K562 (cell line): ENCODE measurements at regions not wholly inside any gene's neighbourhood (a gene's known extent, or its start where the extent isn't known, plus 50 kb on each side); places are given as distances from the start of the nearest gene placed in this dataset.
A peak's percentile ranks its signal among the peaks of the same experiment; 100 is the strongest.

ENCODE experiments used
- ATAC-seq: fragments of 200-7000 bp; cut with Tn5 transposase; 3 replicates; pipeline ENCODE4 v1.9.1; 2020; ENCODE audit warnings: moderate library complexity
- BruUV-seq: library from RNA; stranded (reverse); fragments of 400-500 nt; replicated peaks from 2 replicates; lab custom pipeline; 2021; lab: Mats Ljungman, UMichigan
- CTCF ChIA-PET: fragments of 300-600 bp; formaldehyde crosslinking; extraction: SDS; loops from one replicate; lab custom pipeline; 2021; ENCODE audit warnings: low intra/inter-chr PET ratio; lab: Yijun Ruan, JAX
- POLR2A ChIA-PET: fragments of 300-600, 350-650 bp; sonication (Branson Sonifier 250); formaldehyde crosslinking; extraction: SDS; loops from one replicate; lab custom pipeline; 2021; ENCODE audit warnings: antibody characterized with exemption, inconsistent platforms; lab: Yijun Ruan, JAX
- DNase-seq, 4 experiments: peaks; one replicate each; pipeline versions ENCODE4 v3.0.0 to v3.0.0-alpha.2; 2011 to 2018; ENCODE audit warnings: low spot score in 3 of 4, mixed read lengths in 3 of 4; ENCODE audit errors: extremely low read depth in 1 of 4
- FAIRE-seq: peaks from 2 replicates; lab custom pipeline; 2011; peaks lifted over from hg19 to GRCh38; lab: Jason Lieb, UNC
- H2AFZ ChIP-seq: 2 replicates; pipeline ENCODE4 v1.6.0; 2011; ENCODE audit warnings: low read depth, low read length, control low read depth, inconsistent platforms
- H3K27ac ChIP-seq: fragments of 200-600 bp; 3 replicates; pipeline ENCODE4 v1.8.0; 2011; ENCODE audit warnings: low read depth, mild to moderate bottlenecking, control low read depth, inconsistent platforms, low read length, moderate library complexity, mixed read lengths; ENCODE audit errors: extremely low read depth
- H3K27me3 ChIP-seq, 2 experiments: fragments of 300-600 bp in 1 of 2; 2 replicates in 1 of 2; 3 replicates in 1 of 2; pipeline versions ENCODE4 v1.6.0 to v1.8.0; 2011; ENCODE audit warnings: inconsistent platforms in 2 of 2, low read length in 2 of 2, mild to moderate bottlenecking in 1 of 2, mixed read lengths in 1 of 2, moderate library complexity in 1 of 2; ENCODE audit not compliant: control insufficient read depth in 2 of 2, insufficient read depth in 2 of 2
- H3K36me3 ChIP-seq: fragments of 300-600 bp; 3 replicates; pipeline ENCODE4 v1.8.0; 2011; ENCODE audit warnings: mild to moderate bottlenecking, low read length, inconsistent platforms; ENCODE audit not compliant: control insufficient read depth, insufficient read depth
- H3K4me1 ChIP-seq, 2 experiments: fragments of 200-600 bp in 1 of 2; replicated peaks in 1 of 2; 2 replicates in 1 of 2; 3 replicates in 1 of 2; pipeline versions ENCODE4 v1.5.1 to v1.8.0; 2011; ENCODE audit warnings: inconsistent platforms in 2 of 2, low read length in 2 of 2, mild to moderate bottlenecking in 1 of 2, mixed read lengths in 1 of 2, moderate library complexity in 1 of 2; ENCODE audit not compliant: control insufficient read depth in 2 of 2, insufficient read depth in 2 of 2
- H3K4me2 ChIP-seq: 2 replicates; pipeline ENCODE4 v1.6.1; 2011; ENCODE audit warnings: low read length, control low read depth, inconsistent platforms, mixed read lengths; ENCODE audit not compliant: insufficient read depth
- H3K4me3 ChIP-seq: fragments of 200-600 bp; sonication (generic), shearing (Covaris generic); 2 replicates; pipeline ENCODE4 v1.5.1; 2016; ENCODE audit warnings: control low read depth, inconsistent platforms
- H3K79me2 ChIP-seq: fragments of 200-600 bp; 3 replicates; pipeline ENCODE4 v1.8.0; 2011; ENCODE audit warnings: low read length, inconsistent platforms; ENCODE audit not compliant: control insufficient read depth, insufficient read depth
- H3K9ac ChIP-seq, 2 experiments: 2 replicates each; pipeline versions ENCODE4 v1.6.0 to v1.6.1; 2011; ENCODE audit warnings: low read depth in 2 of 2, low read length in 2 of 2, control low read depth in 1 of 2, inconsistent platforms in 1 of 2, mild to moderate bottlenecking in 1 of 2, mixed read lengths in 1 of 2; ENCODE audit not compliant: insufficient read depth in 1 of 2
- H3K9me1 ChIP-seq: one replicate; pipeline ENCODE4 v1.6.0; 2011; ENCODE audit warnings: inconsistent platforms, mild to moderate bottlenecking, low read length, moderate library complexity; ENCODE audit not compliant: control insufficient read depth, insufficient read depth
- H3K9me3 ChIP-seq: replicated peaks from 2 replicates; pipeline ENCODE4 v1.5.1; 2011; ENCODE audit warnings: low read depth, low read length, inconsistent platforms; ENCODE audit not compliant: control insufficient read depth, insufficient read depth
- H4K20me1 ChIP-seq: replicated peaks from 2 replicates; pipeline ENCODE4 v1.6.1; 2011; ENCODE audit warnings: low read length, inconsistent platforms, mixed read lengths; ENCODE audit not compliant: control insufficient read depth, insufficient read depth
- CCAR2 ChIP-seq: fragments of 200-400 bp; formaldehyde crosslinking; IDR thresholded peaks from 2 replicates; pipeline ENCODE4 v1.6.1; 2017; ENCODE audit warnings: mild to moderate bottlenecking, low read depth, low read length
- FOSL1 ChIP-seq: fragments of 200-800 bp; sonication (Bioruptor generic); conservative IDR thresholded peaks from 2 replicates; pipeline ENCODE4 v1.6.1; 2016; ENCODE audit warnings: missing genetic modification characterization, missing compliant biosample characterization
- IFI16 ChIP-seq: fragments of 250-450 bp; sonication (Bioruptor Pico); IDR thresholded peaks from 2 replicates; pipeline ENCODE4 v2.1.2; 2022; ENCODE audit warnings: mild to moderate bottlenecking, inconsistent platforms
- KLF6 ChIP-seq: fragments of 250-450 bp; sonication (Bioruptor Pico); IDR thresholded peaks from 2 replicates; pipeline ENCODE4 v1.4.0; 2020; ENCODE audit warnings: mild to moderate bottlenecking, moderate library complexity, borderline replicate concordance
- MCM5 ChIP-seq: fragments of 450-650 bp; IDR thresholded peaks from 2 replicates; pipeline ENCODE4 v1.6.1; 2016; ENCODE audit warnings: low read depth
- PURB ChIP-seq: sonication (generic); formaldehyde crosslinking; IDR thresholded peaks from 2 replicates; pipeline ENCODE4 v1.9.0; 2021; ENCODE audit warnings: low read depth, mild to moderate bottlenecking, missing genetic modification reagents
- SRSF3 ChIP-seq: fragments of 200-400 bp; formaldehyde crosslinking; IDR thresholded peaks from 2 replicates; pipeline ENCODE4 v1.6.1; 2016; ENCODE audit warnings: mild to moderate bottlenecking, low read length, moderate library complexity; ENCODE audit not compliant: insufficient read depth
- TAF15 ChIP-seq: fragments of 200-400 bp; formaldehyde crosslinking; IDR thresholded peaks from 2 replicates; pipeline ENCODE4 v1.6.1; 2017; ENCODE audit warnings: mild to moderate bottlenecking, low read depth, low read length, moderate library complexity
- ZNF184 ChIP-seq: sonication (generic); formaldehyde crosslinking; IDR thresholded peaks from 2 replicates; pipeline ENCODE4 v1.5.0; 2020; ENCODE audit warnings: missing genetic modification reagents
- ZNF232 ChIP-seq: sonication (generic); formaldehyde crosslinking; IDR thresholded peaks from 2 replicates; pipeline ENCODE4 v1.8.0; 2022; ENCODE audit warnings: mild to moderate bottlenecking, missing genetic modification reagents
- ZNF75A ChIP-seq: fragments of 450-650 bp; formaldehyde crosslinking; IDR thresholded peaks from 2 replicates; pipeline ENCODE4 v1.4.0; 2020; ENCODE audit warnings: mild to moderate bottlenecking
- ZNF785 ChIP-seq: fragments of 250-450 bp; sonication (Bioruptor Pico); IDR thresholded peaks from 2 replicates; pipeline ENCODE4 v1.4.0; 2020; ENCODE audit warnings: mild to moderate bottlenecking
- WGBS: fragments of 100-300 bp; shearing (Covaris generic); methylation state at CpG from one replicate; pipeline ENCODE4 v1.1.6; 2016; ENCODE audit warnings: low coverage, mixed read lengths; ENCODE audit not compliant: insufficient coverage; ENCODE audit errors: missing lambda C conversion rate; 5-methylcytosine and 5-hydroxymethylcytosine counted together
- in situ Hi-C: fragments of 300-500 bp; cut with MboI; formaldehyde crosslinking; loops from 4 replicates; pipeline ENCODE4 v1.15.0; 2018; ENCODE audit warnings: inconsistent platforms, mixed read lengths
- intact Hi-C: fragments of 100-400 bp; cut with micrococcal nuclease; formaldehyde crosslinking; loops from 2 replicates; pipeline ENCODE4 v1.14.2; 2022
- TF ChIP-seq, protein P1 (sequence below): sonication (generic); formaldehyde crosslinking; IDR thresholded peaks from 2 replicates; pipeline ENCODE4 v1.8.0; 2022; ENCODE audit warnings: mild to moderate bottlenecking, missing genetic modification reagents
- TF ChIP-seq, protein P2 (sequence below): sonication (generic); formaldehyde crosslinking; IDR thresholded peaks from 2 replicates; pipeline ENCODE4 v1.5.0; 2020; ENCODE audit warnings: missing genetic modification reagents

DNA sequence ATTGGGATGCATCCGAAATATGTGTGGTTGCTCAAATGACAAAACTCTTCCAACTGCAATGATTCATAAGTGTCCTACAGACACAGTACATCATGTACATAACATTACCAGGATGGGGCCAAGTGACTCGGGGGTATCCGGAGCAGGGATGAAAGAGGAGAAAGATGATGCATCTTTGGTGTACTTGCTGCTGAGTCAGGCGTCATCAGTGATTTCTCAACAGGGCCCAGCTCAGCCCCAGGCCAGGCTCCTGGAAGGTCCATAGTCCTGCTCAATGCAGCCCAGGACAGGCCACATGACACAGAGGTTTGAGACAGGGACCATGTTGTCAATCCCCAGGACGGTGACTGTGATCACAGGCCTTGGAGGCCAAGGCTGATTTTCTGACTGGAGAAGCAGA, 59.3 kb downstream of the GGTLC2 start (continued):
- no peak for TF ChIP-seq FOSL1 (tag)
- no peak for TF ChIP-seq TAF15

DNA sequence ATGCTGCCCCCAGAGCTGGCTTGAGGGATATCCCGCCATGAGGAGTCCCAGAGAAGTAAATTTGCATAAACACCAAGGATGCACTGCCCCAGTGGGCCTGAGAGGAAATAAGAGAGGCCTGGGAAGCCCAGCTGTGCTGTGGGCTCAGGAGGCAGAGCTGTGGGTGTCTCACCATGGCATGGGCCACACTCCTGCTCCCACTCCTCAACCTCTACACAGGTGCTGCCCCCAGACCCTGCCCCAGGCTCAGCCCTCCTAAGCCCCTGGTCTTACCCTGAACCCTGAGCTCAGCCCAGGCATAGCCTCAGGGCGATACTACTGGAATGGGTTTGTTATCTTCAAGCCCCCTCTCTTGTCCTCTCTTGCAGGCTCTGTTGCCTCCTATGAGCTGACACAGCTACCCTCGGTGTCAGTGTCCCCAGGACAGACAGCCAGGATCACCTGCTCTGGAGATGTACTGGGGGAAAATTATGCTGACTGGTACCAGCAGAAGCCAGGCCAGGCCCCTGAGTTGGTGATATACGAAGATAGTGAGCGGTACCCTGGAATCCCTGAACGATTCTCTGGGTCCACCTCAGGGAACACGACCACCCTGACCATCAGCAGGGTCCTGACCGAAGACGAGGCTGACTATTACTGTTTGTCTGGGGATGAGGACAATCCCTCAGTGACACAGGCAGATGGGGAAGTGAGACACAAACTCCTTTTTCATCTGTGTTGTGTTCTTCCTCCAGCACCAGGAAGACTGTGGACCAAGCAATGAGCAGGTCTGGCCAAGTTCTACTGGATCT, 59.9 kb downstream of the GGTLC2 start:
- Histone ChIP-seq H3K4me1 (no peaks in the 10 kb centered on the region), H3K27me3 (peaks cover 2 to 26% of the 10 kb centered on the region in 2 experiments; a peak in 2 of 5 replicates), H4K20me1 (peaks cover 30% of the 10 kb centered on the region), H3K79me2 (no peaks in the 10 kb centered on the region), H2AFZ (no peak overlapping the region), H3K4me2 (no peak overlapping the region), H3K36me3 (no peaks in the 10 kb centered on the region), H3K27ac (no peak overlapping the region), H3K9me1 (peaks cover 4% of the 10 kb centered on the region), H3K9ac (peak overlapping the region in 1 of 2 experiments; percentile 10; a peak in 1 of 4 replicates), H3K9me3 (no peaks in the 10 kb centered on the region), H3K4me3 (no peak overlapping the region)
- CTCF ChIA-PET, result interaction anchor here (0.6 to 1.3 kb wide), 3 partner anchors 15 to 244 kb away, joined by 3 to 4 read pairs (median 3); no protein-coding TSS in a partner anchor
- under 1% methylated on average over 9 of the region's 9 CpGs for WGBS
- ATAC-seq, result peak; percentile 1; the same call in 1 of the 3 replicates
- no peak for FAIRE-seq
- intact Hi-C loops (no loop called here), in situ Hi-C loops (no loop called here)
- POLR2A ChIA-PET, result interaction anchor here (0.6 to 11.0 kb wide), 16 partner anchors 10 to 282 kb away, joined by 3 to 122 read pairs (median 3); no protein-coding TSS in a partner anchor
- no TSS peak for BruUV-seq
- no peak for DNase-seq
- TF ChIP-seq PURB (CRISPR knock-in tag), result 0 out of 2 replicates have a peak, but pooled peaks have one; percentile 85
- 0 out of 2 replicates have a peak, but pooled peaks have one; percentile 70 for TF ChIP-seq CCAR2
- TF ChIP-seq ZNF184 (CRISPR knock-in tag), result no peak
- TF ChIP-seq MCM5, result no peak
- no peak for TF ChIP-seq ZNF232 (CRISPR knock-in tag)
- TF ChIP-seq IFI16 (CRISPR knock-in tag), result no peak
- no peak for TF ChIP-seq SRSF3
- TF ChIP-seq, protein P1, sequence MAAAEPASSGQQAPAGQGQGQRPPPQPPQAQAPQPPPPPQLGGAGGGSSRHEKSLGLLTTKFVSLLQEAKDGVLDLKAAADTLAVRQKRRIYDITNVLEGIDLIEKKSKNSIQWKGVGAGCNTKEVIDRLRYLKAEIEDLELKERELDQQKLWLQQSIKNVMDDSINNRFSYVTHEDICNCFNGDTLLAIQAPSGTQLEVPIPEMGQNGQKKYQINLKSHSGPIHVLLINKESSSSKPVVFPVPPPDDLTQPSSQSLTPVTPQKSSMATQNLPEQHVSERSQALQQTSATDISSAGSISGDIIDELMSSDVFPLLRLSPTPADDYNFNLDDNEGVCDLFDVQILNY (CRISPR knock-in tag), result no peak
- TF ChIP-seq, protein P2, sequence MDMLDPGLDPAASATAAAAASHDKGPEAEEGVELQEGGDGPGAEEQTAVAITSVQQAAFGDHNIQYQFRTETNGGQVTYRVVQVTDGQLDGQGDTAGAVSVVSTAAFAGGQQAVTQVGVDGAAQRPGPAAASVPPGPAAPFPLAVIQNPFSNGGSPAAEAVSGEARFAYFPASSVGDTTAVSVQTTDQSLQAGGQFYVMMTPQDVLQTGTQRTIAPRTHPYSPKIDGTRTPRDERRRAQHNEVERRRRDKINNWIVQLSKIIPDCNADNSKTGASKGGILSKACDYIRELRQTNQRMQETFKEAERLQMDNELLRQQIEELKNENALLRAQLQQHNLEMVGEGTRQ (CRISPR knock-in tag), result peak; percentile 23; the same call in 1 of the 2 replicates
- TF ChIP-seq KLF6 (CRISPR knock-in tag), result no peak
- no peak for TF ChIP-seq ZNF75A (CRISPR knock-in tag)
- TF ChIP-seq ZNF785, result no peak
